ENCODE measurements at regions not wholly inside any gene's neighbourhood (a gene's known extent, or its start where the extent isn't known, plus 50 kb on each side); places are given as distances from the start of the nearest gene placed in this dataset.

DNA sequence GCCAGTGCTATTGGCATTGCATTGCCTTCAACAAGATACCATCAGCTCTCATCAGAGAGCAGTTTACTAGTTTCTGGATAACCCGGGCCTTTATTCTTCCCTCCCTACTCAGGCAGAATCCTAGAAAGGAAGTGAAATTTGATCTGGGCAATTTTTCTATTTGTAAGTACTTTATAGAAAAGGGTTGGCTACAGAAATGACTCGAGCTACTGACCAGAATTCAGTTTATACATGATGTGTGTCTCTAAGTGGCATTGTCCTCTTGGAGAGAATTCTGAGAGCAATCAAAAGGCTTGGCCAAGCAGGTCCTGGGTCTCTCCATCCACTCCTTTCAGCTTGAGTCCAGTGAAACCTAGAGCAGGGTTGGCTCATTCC lies 192.7 kb upstream of the LEF1 start:
- WGBS, 2 donors, result 31 to 41% methylated on average over 2 of the region's 2 CpGs
- no peak for DNase-seq
- TF ChIP-seq, protein P1, sequence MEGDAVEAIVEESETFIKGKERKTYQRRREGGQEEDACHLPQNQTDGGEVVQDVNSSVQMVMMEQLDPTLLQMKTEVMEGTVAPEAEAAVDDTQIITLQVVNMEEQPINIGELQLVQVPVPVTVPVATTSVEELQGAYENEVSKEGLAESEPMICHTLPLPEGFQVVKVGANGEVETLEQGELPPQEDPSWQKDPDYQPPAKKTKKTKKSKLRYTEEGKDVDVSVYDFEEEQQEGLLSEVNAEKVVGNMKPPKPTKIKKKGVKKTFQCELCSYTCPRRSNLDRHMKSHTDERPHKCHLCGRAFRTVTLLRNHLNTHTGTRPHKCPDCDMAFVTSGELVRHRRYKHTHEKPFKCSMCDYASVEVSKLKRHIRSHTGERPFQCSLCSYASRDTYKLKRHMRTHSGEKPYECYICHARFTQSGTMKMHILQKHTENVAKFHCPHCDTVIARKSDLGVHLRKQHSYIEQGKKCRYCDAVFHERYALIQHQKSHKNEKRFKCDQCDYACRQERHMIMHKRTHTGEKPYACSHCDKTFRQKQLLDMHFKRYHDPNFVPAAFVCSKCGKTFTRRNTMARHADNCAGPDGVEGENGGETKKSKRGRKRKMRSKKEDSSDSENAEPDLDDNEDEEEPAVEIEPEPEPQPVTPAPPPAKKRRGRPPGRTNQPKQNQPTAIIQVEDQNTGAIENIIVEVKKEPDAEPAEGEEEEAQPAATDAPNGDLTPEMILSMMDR (IDR thresholded peaks at IDR 0.05), result no peak
- TF ChIP-seq POLR2A (IDR thresholded peaks at IDR 0.05), result no peak
- TF ChIP-seq POLR2AphosphoS5 (IDR thresholded peaks at IDR 0.05), result no peak
- TF ChIP-seq EP300 (IDR thresholded peaks at IDR 0.05), result no peak

DNA sequence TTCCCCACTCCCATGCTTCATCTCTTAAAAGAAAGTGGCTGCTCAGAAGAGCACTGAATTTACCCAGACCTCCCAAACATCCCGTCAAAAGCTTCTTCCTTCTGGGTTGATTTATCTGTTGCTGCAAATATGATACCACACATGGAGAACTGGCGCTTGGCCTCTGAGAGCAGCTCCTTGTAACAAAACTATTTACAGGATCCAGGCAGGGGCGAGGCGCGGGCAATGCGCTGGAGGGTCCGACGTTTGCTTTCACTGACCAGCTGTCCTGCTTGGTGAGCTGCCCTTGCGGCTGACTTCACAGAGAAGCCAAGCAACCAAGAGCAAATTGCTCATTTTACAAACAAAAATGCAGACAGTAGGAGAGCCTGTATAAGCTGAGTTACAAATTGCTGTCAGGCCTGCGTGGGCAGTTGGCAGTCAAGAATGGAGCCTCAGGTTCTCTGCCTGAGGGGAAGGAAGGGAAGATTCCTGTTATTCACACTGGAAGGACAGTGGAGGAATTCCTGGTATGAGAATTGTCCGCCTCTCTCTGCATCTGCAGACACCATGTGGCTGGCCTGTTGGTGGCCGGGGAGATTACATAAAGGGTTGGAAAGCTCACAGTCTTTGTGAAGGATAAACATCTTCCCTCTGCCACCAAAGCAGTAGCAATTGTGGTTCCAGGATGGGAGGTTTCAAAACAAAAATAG lies 192.2 kb upstream of the LEF1 start:
- Histone ChIP-seq H3K9me3 (no peaks in the 10 kb centered on the region), H3K4me3 (no peak overlapping the region), H3K27me3 (no peaks in the 10 kb centered on the region), H3K4me1 (peaks cover 0 to 8% (median 3%) of the 10 kb centered on the region in 4 donors), H3K27ac (no peak overlapping the region), H3K36me3 (no peaks in the 10 kb centered on the region)
- DNase-seq, result peak in 1 of 2 donors; percentile 61
- WGBS, 2 donors, result 49 to 51% methylated on average over 12 of the region's 12 CpGs
- no peak for TF ChIP-seq POLR2AphosphoS5 (IDR thresholded peaks at IDR 0.05)
- TF ChIP-seq, protein P1 (IDR thresholded peaks at IDR 0.05), result no peak
- TF ChIP-seq POLR2A (IDR thresholded peaks at IDR 0.05), result no peak
- TF ChIP-seq EP300 (IDR thresholded peaks at IDR 0.05), result no peak
- peak in 1 of 2 donors; percentile 68 for ATAC-seq (ENCODE audit: low FRiP score in 2 of 2)

More for the DNA sequence above, 192.7 kb upstream of the LEF1 start:
- ATAC-seq (ENCODE audit: low FRiP score in 2 of 2), result no peak
- H3K9me3 ChIP-seq, result no peaks in the 10 kb centered on the region
- no peaks in the 10 kb centered on the region for H3K36me3 ChIP-seq
- peaks cover 0 to 8% (median 3%) of the 10 kb centered on the region in 4 donors for H3K4me1 ChIP-seq
- H3K27me3 ChIP-seq, result no peaks in the 10 kb centered on the region
- no peak overlapping the region for H3K4me3 ChIP-seq
- no peak overlapping the region for H3K27ac ChIP-seq

DNA sequence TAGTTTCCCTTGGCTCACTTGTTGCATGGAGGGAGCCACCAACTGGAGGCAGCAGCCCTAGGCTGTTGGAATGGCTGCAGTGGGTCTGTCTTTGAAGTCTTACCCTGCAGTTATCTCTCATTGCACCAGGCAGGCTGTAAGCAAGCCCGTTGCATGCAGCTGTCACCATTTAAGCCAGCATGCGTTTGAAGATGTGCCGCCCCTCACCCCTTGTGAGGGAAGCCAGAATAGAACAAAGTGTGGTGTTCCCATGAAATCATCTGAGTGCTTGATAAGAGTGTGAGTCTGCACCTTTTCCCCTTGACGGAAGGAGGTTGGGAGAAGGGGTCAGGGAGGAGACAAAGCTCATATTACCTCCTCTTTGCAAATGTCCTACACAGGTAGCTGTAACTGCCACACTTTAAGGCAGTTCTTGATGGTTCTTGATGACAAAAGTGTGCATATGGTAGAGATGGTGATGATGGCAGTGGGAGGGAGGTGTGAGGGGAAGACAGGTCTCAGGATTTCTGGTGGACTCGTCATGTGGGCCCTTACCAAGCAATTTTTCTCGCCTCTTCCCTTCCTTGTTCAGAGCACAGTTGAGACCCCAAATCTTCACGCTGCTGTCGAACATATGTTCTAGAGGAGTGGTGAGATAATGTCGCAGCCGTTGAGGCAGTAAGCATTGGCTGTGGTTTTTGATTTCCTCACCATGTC lies 191.4 kb upstream of the LEF1 start:
- WGBS, 2 donors, result 64 to 72% methylated on average over 10 of the region's 10 CpGs
- Histone ChIP-seq H3K27ac (no peak overlapping the region), H3K27me3 (no peaks in the 10 kb centered on the region), H3K4me3 (no peak overlapping the region), H3K9me3 (no peaks in the 10 kb centered on the region), H3K36me3 (no peaks in the 10 kb centered on the region), H3K4me1 (peaks cover 0 to 8% (median 3%) of the 10 kb centered on the region in 4 donors)
- DNase-seq (no peak), ATAC-seq (ENCODE audit: low FRiP score in 2 of 2) (no peak)
- no peak for TF ChIP-seq POLR2AphosphoS5 (IDR thresholded peaks at IDR 0.05)
- no peak for TF ChIP-seq POLR2A (IDR thresholded peaks at IDR 0.05)
- TF ChIP-seq, protein P1 (IDR thresholded peaks at IDR 0.05), result no peak
- no peak for TF ChIP-seq EP300 (IDR thresholded peaks at IDR 0.05)

DNA sequence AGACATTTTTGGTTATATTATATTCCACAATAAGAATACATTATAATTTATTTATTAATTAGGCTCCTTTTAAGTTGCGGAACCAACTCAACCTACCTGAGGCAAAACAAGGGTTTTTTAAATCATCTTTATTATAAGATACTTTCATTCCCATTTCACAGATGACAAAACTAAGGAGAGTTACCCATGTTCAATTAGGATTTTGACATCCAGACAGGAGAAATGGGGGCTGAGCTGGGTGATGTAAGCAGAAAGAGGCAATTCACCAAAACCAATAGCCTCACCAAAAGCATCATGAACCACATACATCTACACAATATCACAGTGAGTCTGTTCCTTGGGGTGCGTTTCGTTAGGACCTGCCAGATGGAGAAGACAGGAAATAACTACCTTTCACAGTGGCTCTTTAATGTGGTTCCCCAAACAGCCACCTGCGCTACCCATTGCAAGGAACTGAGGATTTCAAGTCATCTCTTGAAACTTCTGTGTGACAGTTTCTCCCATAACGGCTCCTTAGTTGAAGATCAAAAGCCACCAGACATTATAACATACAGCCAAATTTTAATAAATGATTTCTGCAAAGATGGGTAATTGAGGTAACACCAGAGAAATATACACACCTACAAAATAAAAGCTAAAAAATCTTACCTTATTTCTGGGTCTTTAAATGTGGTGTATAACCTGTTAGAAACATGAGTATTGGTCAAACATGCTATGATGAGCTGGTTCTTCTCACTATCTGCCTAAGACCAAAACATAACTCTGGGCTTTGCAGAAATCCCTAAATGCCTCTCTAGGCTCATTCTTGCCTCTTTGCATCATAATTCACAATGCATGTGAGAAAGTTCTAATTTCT lies 190.6 kb upstream of the LEF1 start:
- 79 to 86% methylated on average over 5 of the region's 5 CpGs for WGBS, 2 donors
- no peak for ATAC-seq (ENCODE audit: low FRiP score in 2 of 2)
- no peak overlapping the region for H3K27ac ChIP-seq
- H3K4me3 ChIP-seq, result no peak overlapping the region
- no peaks in the 10 kb centered on the region for H3K9me3 ChIP-seq
- H3K4me1 ChIP-seq, result peaks cover 0 to 8% (median 3%) of the 10 kb centered on the region in 4 donors
- TF ChIP-seq POLR2A (IDR thresholded peaks at IDR 0.05) (no peak), EP300 (IDR thresholded peaks at IDR 0.05) (no peak), POLR2AphosphoS5 (IDR thresholded peaks at IDR 0.05) (no peak)
- TF ChIP-seq, protein P1 (IDR thresholded peaks at IDR 0.05), result no peak
- DNase-seq, result no peak
- no peaks in the 10 kb centered on the region for H3K27me3 ChIP-seq
- no peaks in the 10 kb centered on the region for H3K36me3 ChIP-seq
